SK-N-SH (cell line): ENCODE measurements at regions not wholly inside any gene's neighbourhood (a gene's known extent, or its start where the extent isn't known, plus 50 kb on each side); places are given as distances from the start of the nearest gene placed in this dataset.

ENCODE experiments used
- CTCF ChIA-PET: fragments of 300-600, 350-600 bp; formaldehyde crosslinking; extraction: SDS; loops from one replicate; lab custom pipeline; 2021; lab: Yijun Ruan, JAX
- POLR2A ChIA-PET: fragments of 350-600 bp; sonication (Branson Sonifier 250); formaldehyde crosslinking; extraction: SDS; loops from one replicate; lab custom pipeline; 2020; ENCODE audit warnings: antibody characterized with exemption, inconsistent platforms; lab: Yijun Ruan, JAX
- DNase-seq: peaks from one replicate; pipeline ENCODE4 v3.0.0; 2012
- H2AFZ ChIP-seq: fragments of 200-600 bp; sonication (generic); 2 replicates; pipeline ENCODE4 v1.8.1; 2016; ENCODE audit warnings: antibody characterized with exemption, mild to moderate bottlenecking, low read depth
- H3F3A ChIP-seq: fragments of 200-600 bp; sonication (generic); replicated peaks from 2 replicates; pipeline ENCODE3; 2016; ENCODE audit warnings: antibody characterized with exemption, mild to moderate bottlenecking; ENCODE audit not compliant: insufficient read depth
- H3K27ac ChIP-seq, 2 experiments: fragments of 200-500 bp in 1 of 2; fragments of 200-600 bp in 1 of 2; sonication (Bioruptor generic) in 1 of 2; sonication (generic), shearing (Covaris generic) in 1 of 2; 2 replicates each; pipeline versions ENCODE4 v1.5.1 to v1.6.1; 2014 to 2016; ENCODE audit warnings: low read depth in 2 of 2, inconsistent platforms in 1 of 2, low read length in 1 of 2, mild to moderate bottlenecking in 1 of 2, mixed read lengths in 1 of 2
- H3K27me3 ChIP-seq: fragments of 200-600 bp; sonication (generic), shearing (Covaris generic); 2 replicates; pipeline ENCODE4 v1.6.1; 2016; ENCODE audit warnings: mixed run types; ENCODE audit not compliant: insufficient read depth
- H3K36me3 ChIP-seq, 2 experiments: fragments of 200-500 bp in 1 of 2; fragments of 200-600 bp in 1 of 2; sonication (Bioruptor generic) in 1 of 2; sonication (generic) in 1 of 2; replicated peaks in 1 of 2; 2 replicates each; pipeline versions ENCODE3 to v1.5.1; 2014 to 2016; ENCODE audit warnings: low read length in 1 of 2, mild to moderate bottlenecking in 1 of 2; ENCODE audit not compliant: insufficient read depth in 2 of 2, control insufficient read depth in 1 of 2
- H3K4me1 ChIP-seq, 2 experiments: fragments of 200-500 bp in 1 of 2; fragments of 200-600 bp in 1 of 2; sonication (Bioruptor generic) in 1 of 2; sonication (generic), shearing (Covaris generic) in 1 of 2; 2 replicates each; pipeline versions ENCODE4 v1.5.1 to v1.6.1; 2014 to 2016; ENCODE audit warnings: low read depth in 1 of 2, low read length in 1 of 2, mixed run types in 1 of 2; ENCODE audit not compliant: insufficient read depth in 2 of 2, control insufficient read depth in 1 of 2
- H3K4me2 ChIP-seq: fragments of 200-600 bp; sonication (generic), shearing (Covaris generic); 2 replicates; pipeline ENCODE4 v1.6.1; 2017; ENCODE audit warnings: mixed run types
- H3K4me3 ChIP-seq, 2 experiments: fragments of 200-500 bp in 1 of 2; fragments of 200-600 bp in 1 of 2; sonication (Bioruptor generic) in 1 of 2; sonication (generic), shearing (Covaris generic) in 1 of 2; 2 replicates each; pipeline versions ENCODE4 v1.5.1 to v1.8.1; 2014 to 2016; ENCODE audit warnings: low read depth in 2 of 2, inconsistent platforms in 1 of 2, low read length in 1 of 2, mild to moderate bottlenecking in 1 of 2, mixed read lengths in 1 of 2, moderate library complexity in 1 of 2
- H3K79me2 ChIP-seq: fragments of 200-600 bp; sonication (generic); 2 replicates; pipeline ENCODE4 v1.8.1; 2017; ENCODE audit warnings: mild to moderate bottlenecking; ENCODE audit not compliant: insufficient read depth
- H3K9ac ChIP-seq: fragments of 200-600 bp; sonication (generic); 2 replicates; pipeline ENCODE4 v1.6.1; 2017; ENCODE audit warnings: mixed run types
- H3K9me2 ChIP-seq: fragments of 200-600 bp; sonication (generic); 2 replicates; pipeline ENCODE4 v1.6.1; 2017; ENCODE audit warnings: mixed run types
- H3K9me3 ChIP-seq: fragments of 200-600 bp; sonication (generic); 2 replicates; pipeline ENCODE4 v1.6.1; 2017; ENCODE audit warnings: mixed run types, mild to moderate bottlenecking, moderate library complexity
- H4K20me1 ChIP-seq: fragments of 200-600 bp; sonication (generic); 2 replicates; pipeline ENCODE4 v1.6.1; 2017; ENCODE audit warnings: mild to moderate bottlenecking, mixed run types; ENCODE audit not compliant: insufficient read depth
- EP300 ChIP-seq, 2 experiments: IDR thresholded peaks; 2 replicates each; pipeline versions ENCODE4 v1.4.0 to v1.6.1; 2012; ENCODE audit warnings: borderline replicate concordance in 1 of 2, low read depth in 1 of 2, low read length in 1 of 2
- EZH2phosphoT487 ChIP-seq: fragments of 200-600 bp; sonication (generic); IDR thresholded peaks from 2 replicates; pipeline ENCODE4 v1.6.1; 2017; ENCODE audit warnings: low read depth, mixed run types, mild to moderate bottlenecking, antibody characterized with exemption, moderate library complexity, borderline replicate concordance
- FOSL2 ChIP-seq: IDR thresholded peaks from 2 replicates; pipeline ENCODE4 v1.4.0; 2012; ENCODE audit warnings: low read depth, mild to moderate bottlenecking, moderate library complexity, borderline replicate concordance
- FOXM1 ChIP-seq: IDR thresholded peaks from 2 replicates; pipeline ENCODE4 v1.4.0; 2012; ENCODE audit warnings: low read depth, mild to moderate bottlenecking
- GABPA ChIP-seq: IDR thresholded peaks from 2 replicates; pipeline ENCODE4 v1.4.0; 2012; ENCODE audit warnings: low read depth, mild to moderate bottlenecking
- GATA2 ChIP-seq: sonication (generic); formaldehyde crosslinking; IDR thresholded peaks from 2 replicates; pipeline ENCODE4 v1.5.0; 2020; ENCODE audit warnings: mild to moderate bottlenecking, missing genetic modification reagents
- JUND ChIP-seq: IDR thresholded peaks from 2 replicates; pipeline ENCODE4 v1.4.0; 2012
- MEF2A ChIP-seq: IDR thresholded peaks from 2 replicates; pipeline ENCODE4 v1.4.0; 2012; ENCODE audit warnings: low read depth, borderline replicate concordance
- NFIC ChIP-seq: IDR thresholded peaks from 2 replicates; pipeline ENCODE4 v1.4.0; 2012; ENCODE audit warnings: borderline replicate concordance
- NRF1 ChIP-seq: IDR thresholded peaks from 2 replicates; pipeline ENCODE4 v1.6.1; 2012; ENCODE audit warnings: low read depth, mild to moderate bottlenecking, low read length
- POLR2AphosphoS5 ChIP-seq: IDR thresholded peaks from 2 replicates; pipeline ENCODE4 v1.6.1; 2012; ENCODE audit warnings: low read depth, low read length
- RAD21 ChIP-seq: IDR thresholded peaks from 2 replicates; pipeline ENCODE4 v1.6.1; 2012; ENCODE audit warnings: mild to moderate bottlenecking, low read length
- REST ChIP-seq: IDR thresholded peaks from 2 replicates; pipeline ENCODE4 v1.6.1; 2012; ENCODE audit warnings: mild to moderate bottlenecking, low read depth, low read length, moderate library complexity
- RFX5 ChIP-seq: IDR thresholded peaks from 2 replicates; pipeline ENCODE4 v1.6.1; 2012; ENCODE audit warnings: mild to moderate bottlenecking, improper control_type of control experiment, low read length
- RXRA ChIP-seq: IDR thresholded peaks from 2 replicates; pipeline ENCODE4 v1.4.0; 2012; ENCODE audit warnings: low read depth, mild to moderate bottlenecking, borderline replicate concordance
- SMC3 ChIP-seq: IDR thresholded peaks from 2 replicates; pipeline ENCODE4 v1.6.1; 2012; ENCODE audit warnings: low read depth, low read length, improper control_type of control experiment
- TCF12 ChIP-seq: IDR thresholded peaks from 2 replicates; pipeline ENCODE4 v1.4.0; 2012
- USF1 ChIP-seq: IDR thresholded peaks from 2 replicates; pipeline ENCODE4 v1.4.0; 2012; ENCODE audit warnings: low read depth, borderline replicate concordance
- WGBS: methylation state at CpG from one replicate; pipeline ENCODE4 v1.1.6; 2017; ENCODE audit warnings: low lambda C conversion rate; 5-methylcytosine and 5-hydroxymethylcytosine counted together
- TF ChIP-seq, protein P1 (sequence below): IDR thresholded peaks from 2 replicates; pipeline ENCODE4 v1.4.0; 2012; ENCODE audit warnings: low read depth, borderline replicate concordance

DNA sequence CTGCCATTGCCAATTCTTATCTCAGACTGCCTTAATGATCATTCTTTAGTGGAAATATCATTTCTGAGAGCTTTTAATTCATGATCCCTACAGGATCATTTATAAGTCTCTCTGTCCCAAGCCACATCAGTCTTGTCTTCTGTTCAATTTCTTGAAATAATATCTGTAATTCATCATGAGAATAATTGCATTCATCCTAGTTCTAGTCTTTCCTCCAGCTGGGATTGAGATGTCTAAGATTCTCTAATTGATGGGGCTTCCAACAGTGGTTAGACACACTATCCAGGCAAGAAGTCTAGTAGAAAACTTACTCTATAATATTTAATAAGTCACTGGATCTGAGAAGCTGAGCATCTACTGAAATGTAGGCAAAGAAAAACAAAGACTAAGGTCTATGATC is 854.7 kb upstream of the ADGRL3 start:
- Histone ChIP-seq H3K79me2 (no peaks in the 10 kb centered on the region), H3K9me2 (peaks cover 4% of the 10 kb centered on the region; the same call in 1 of the 2 replicates), H3K4me3 (no peak overlapping the region), H3K9me3 (no peaks in the 10 kb centered on the region), H3F3A (no peaks in the 10 kb centered on the region), H3K4me2 (no peak overlapping the region), H2AFZ (no peak overlapping the region), H3K36me3 (no peaks in the 10 kb centered on the region), H3K27me3 (no peaks in the 10 kb centered on the region), H3K9ac (no peak overlapping the region), H3K27ac (no peak overlapping the region), H3K4me1 (no peaks in the 10 kb centered on the region), H4K20me1 (no peaks in the 10 kb centered on the region)
- CTCF ChIA-PET: no interaction called here
- no peak for TF ChIP-seq POLR2AphosphoS5
- POLR2A ChIA-PET: no interaction called here
- no peak for DNase-seq

- ChIA-PET CTCF (interaction anchor here (1.4 kb wide), 1 partner anchor 12 kb away, joined by 3 read pairs; no protein-coding TSS in a partner anchor), POLR2A (interaction anchor here (0.6 kb wide), 1 partner anchor 122 kb away, joined by 3 read pairs; no protein-coding TSS in a partner anchor)
Measured at GRCh38 chr4:60359746-60360367, 840.3 kb upstream of the ADGRL3 start.

More at GRCh38 chr4:60359746-60360367, 840.3 kb upstream of the ADGRL3 start:
- Histone ChIP-seq H3K9me2 (no peaks in the 10 kb centered on the region), H3K4me1 (no peaks in the 10 kb centered on the region), H3K4me2 (no peak overlapping the region), H3K9me3 (no peaks in the 10 kb centered on the region), H3F3A (no peaks in the 10 kb centered on the region), H3K79me2 (no peaks in the 10 kb centered on the region), H3K4me3 (no peak overlapping the region), H4K20me1 (no peaks in the 10 kb centered on the region), H3K27me3 (no peaks in the 10 kb centered on the region), H2AFZ (no peak overlapping the region), H3K36me3 (no peaks in the 10 kb centered on the region), H3K27ac (no peak overlapping the region), H3K9ac (no peak overlapping the region)
- 4% methylated on average over 3 of the region's 3 CpGs for WGBS
- no peak for TF ChIP-seq POLR2AphosphoS5
- no peak for TF ChIP-seq FOSL2
- no peak for TF ChIP-seq RXRA
- no peak for TF ChIP-seq SMC3
- no peak for TF ChIP-seq RFX5
- TF ChIP-seq, protein P1, sequence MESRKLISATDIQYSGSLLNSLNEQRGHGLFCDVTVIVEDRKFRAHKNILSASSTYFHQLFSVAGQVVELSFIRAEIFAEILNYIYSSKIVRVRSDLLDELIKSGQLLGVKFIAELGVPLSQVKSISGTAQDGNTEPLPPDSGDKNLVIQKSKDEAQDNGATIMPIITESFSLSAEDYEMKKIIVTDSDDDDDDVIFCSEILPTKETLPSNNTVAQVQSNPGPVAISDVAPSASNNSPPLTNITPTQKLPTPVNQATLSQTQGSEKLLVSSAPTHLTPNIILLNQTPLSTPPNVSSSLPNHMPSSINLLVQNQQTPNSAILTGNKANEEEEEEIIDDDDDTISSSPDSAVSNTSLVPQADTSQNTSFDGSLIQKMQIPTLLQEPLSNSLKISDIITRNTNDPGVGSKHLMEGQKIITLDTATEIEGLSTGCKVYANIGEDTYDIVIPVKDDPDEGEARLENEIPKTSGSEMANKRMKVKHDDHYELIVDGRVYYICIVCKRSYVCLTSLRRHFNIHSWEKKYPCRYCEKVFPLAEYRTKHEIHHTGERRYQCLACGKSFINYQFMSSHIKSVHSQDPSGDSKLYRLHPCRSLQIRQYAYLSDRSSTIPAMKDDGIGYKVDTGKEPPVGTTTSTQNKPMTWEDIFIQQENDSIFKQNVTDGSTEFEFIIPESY: no peak
- TF ChIP-seq NRF1: no peak
- TF ChIP-seq REST: no peak
- TF ChIP-seq NFIC: no peak
- TF ChIP-seq USF1: no peak
- TF ChIP-seq GATA2 (CRISPR knock-in tag): no peak
- no peak for TF ChIP-seq FOXM1
- no peak for TF ChIP-seq MEF2A
- TF ChIP-seq EZH2phosphoT487: no peak
- no peak for TF ChIP-seq EP300 (IDR thresholded peaks at IDR 0.05; ENCODE audit: borderline replicate concordance in 1 of 2, low read depth in 1 of 2, low read length in 1 of 2)
- TF ChIP-seq JUND: no peak
- TF ChIP-seq TCF12: no peak
- no peak for TF ChIP-seq RAD21
- no peak for TF ChIP-seq GABPA
- no peak for DNase-seq
